GM19467 (cell line): ENCODE measurements at regions not wholly inside any gene's neighbourhood (a gene's known extent, or its start where the extent isn't known, plus 50 kb on each side); places are given as distances from the start of the nearest gene placed in this dataset.

ENCODE experiments used
- ATAC-seq: cut with Tn5 transposase; IDR thresholded peaks from one replicate; pipeline ENCODE4 v1.9.1; 2021; ENCODE audit warnings: mild to moderate bottlenecking, moderate library complexity; ENCODE audit not compliant: unreplicated experiment

- no peak for ATAC-seq
These were observed 58.8 kb upstream of the NUDT4 start for GRCh38 chr12:93318720-93319522.

GRCh38 chr12:93319523-93320050 lies 58.1 kb upstream of the NUDT4 start:
- ATAC-seq: no peak

GRCh38 chr12:93322784-93323183 lies 54.9 kb upstream of the NUDT4 start:
- ATAC-seq: no peak

- ATAC-seq: no peak
These were observed 53.9 kb upstream of the NUDT4 start for GRCh38 chr12:93323625-93324329.

DNA sequence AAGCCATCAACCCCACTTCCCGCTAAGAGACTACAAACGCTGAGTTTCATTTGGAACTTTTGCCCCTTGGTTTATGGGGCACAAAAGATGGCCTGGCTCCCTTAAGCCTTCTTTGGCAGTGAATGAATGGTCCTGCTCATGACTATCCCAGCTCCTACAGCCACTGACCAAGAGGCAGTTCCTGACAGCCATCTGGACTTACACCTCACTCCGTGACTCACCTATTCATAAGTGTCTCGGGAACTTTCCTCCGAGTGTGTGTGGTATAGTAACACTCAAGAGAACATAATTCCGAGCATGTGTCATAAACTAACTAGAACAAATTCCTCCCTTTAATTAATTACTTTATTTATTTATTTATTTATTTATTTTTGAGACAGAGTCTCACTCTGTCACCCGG lies 51.9 kb upstream of the NUDT4 start:
- ATAC-seq: no peak
